ENCODE measurements at regions not wholly inside any gene's neighbourhood (a gene's known extent, or its start where the extent isn't known, plus 50 kb on each side); places are given as distances from the start of the nearest gene placed in this dataset.

- no peaks in the 10 kb centered on the region for H3K27me3 ChIP-seq (ENCODE audit: insufficient read depth, low read depth)
- H3K9ac ChIP-seq = no peak overlapping the region
- no peaks in the 10 kb centered on the region for H3K4me1 ChIP-seq (ENCODE audit: low read depth, poor library complexity, severe bottlenecking)
- no peak overlapping the region for H3K27ac ChIP-seq
- no peaks in the 10 kb centered on the region for H4K20me1 ChIP-seq (ENCODE audit: insufficient read depth)
- H3K4me3 ChIP-seq (IDR thresholded peaks at IDR 0.05; ENCODE audit: insufficient read depth, low read depth, low read length) = no peak overlapping the region
- H3K36me3 ChIP-seq (ENCODE audit: insufficient read depth) = no peaks in the 10 kb centered on the region
- no peak overlapping the region for H2AFZ ChIP-seq (ENCODE audit: low read depth)
- H3K4me2 ChIP-seq = no peak overlapping the region
- H3K79me2 ChIP-seq (ENCODE audit: insufficient read depth, low read depth) = no peaks in the 10 kb centered on the region
- TF ChIP-seq CTCF (conservative IDR thresholded peaks at IDR 0.05; ENCODE audit: low read depth, low read length) = no peak
Measured at GRCh38 chr20:16974855-16975162, 226.7 kb downstream of the OTOR start.

- H3K79me2 ChIP-seq (ENCODE audit: insufficient read depth, low read depth) = no peaks in the 10 kb centered on the region
- H3K36me3 ChIP-seq (ENCODE audit: insufficient read depth) = no peaks in the 10 kb centered on the region
- no peak overlapping the region for H3K4me2 ChIP-seq
- H3K4me1 ChIP-seq (ENCODE audit: low read depth, poor library complexity, severe bottlenecking) = no peaks in the 10 kb centered on the region
- H3K27ac ChIP-seq = no peak overlapping the region
- no peak overlapping the region for H2AFZ ChIP-seq (ENCODE audit: low read depth)
- H3K4me3 ChIP-seq (IDR thresholded peaks at IDR 0.05; ENCODE audit: insufficient read depth, low read depth, low read length) = no peak overlapping the region
- TF ChIP-seq CTCF (conservative IDR thresholded peaks at IDR 0.05; ENCODE audit: low read depth, low read length) = no peak
- H3K9ac ChIP-seq = no peak overlapping the region
- no peaks in the 10 kb centered on the region for H4K20me1 ChIP-seq (ENCODE audit: insufficient read depth)
- H3K27me3 ChIP-seq (ENCODE audit: insufficient read depth, low read depth) = no peaks in the 10 kb centered on the region
Measured at GRCh38 chr20:16975682-16976081, 227.5 kb downstream of the OTOR start.

GRCh38 chr20:16978497-16978896, 230.3 kb downstream of the OTOR start:
- Histone ChIP-seq H3K4me2 (no peak overlapping the region), H3K79me2 (ENCODE audit: insufficient read depth, low read depth) (no peaks in the 10 kb centered on the region), H4K20me1 (ENCODE audit: insufficient read depth) (no peaks in the 10 kb centered on the region), H3K27me3 (ENCODE audit: insufficient read depth, low read depth) (no peaks in the 10 kb centered on the region), H3K27ac (no peak overlapping the region), H3K4me1 (ENCODE audit: low read depth, poor library complexity, severe bottlenecking) (no peaks in the 10 kb centered on the region), H3K36me3 (ENCODE audit: insufficient read depth) (no peaks in the 10 kb centered on the region), H3K9ac (no peak overlapping the region), H2AFZ (ENCODE audit: low read depth) (no peak overlapping the region), H3K4me3 (IDR thresholded peaks at IDR 0.05; ENCODE audit: insufficient read depth, low read depth, low read length) (no peak overlapping the region)
- TF ChIP-seq CTCF (conservative IDR thresholded peaks at IDR 0.05; ENCODE audit: low read depth, low read length) = no peak

GRCh38 chr20:16982091-16982726, 234.1 kb downstream of the OTOR start:
- no peaks in the 10 kb centered on the region for H3K4me1 ChIP-seq (ENCODE audit: low read depth, poor library complexity, severe bottlenecking)
- H2AFZ ChIP-seq (ENCODE audit: low read depth) = no peak overlapping the region
- H3K27me3 ChIP-seq (ENCODE audit: insufficient read depth, low read depth) = no peaks in the 10 kb centered on the region
- H3K79me2 ChIP-seq (ENCODE audit: insufficient read depth, low read depth) = no peaks in the 10 kb centered on the region
- H3K36me3 ChIP-seq (ENCODE audit: insufficient read depth) = no peaks in the 10 kb centered on the region
- TF ChIP-seq CTCF (conservative IDR thresholded peaks at IDR 0.05; ENCODE audit: low read depth, low read length) = no peak
- H3K27ac ChIP-seq = no peak overlapping the region
- no peaks in the 10 kb centered on the region for H4K20me1 ChIP-seq (ENCODE audit: insufficient read depth)
- no peak overlapping the region for H3K9ac ChIP-seq
- no peak overlapping the region for H3K4me3 ChIP-seq (IDR thresholded peaks at IDR 0.05; ENCODE audit: insufficient read depth, low read depth, low read length)
- H3K4me2 ChIP-seq = no peak overlapping the region
